ENCODE measurements at regions not wholly inside any gene's neighbourhood (a gene's known extent, or its start where the extent isn't known, plus 50 kb on each side); places are given as distances from the start of the nearest gene placed in this dataset.

DNA sequence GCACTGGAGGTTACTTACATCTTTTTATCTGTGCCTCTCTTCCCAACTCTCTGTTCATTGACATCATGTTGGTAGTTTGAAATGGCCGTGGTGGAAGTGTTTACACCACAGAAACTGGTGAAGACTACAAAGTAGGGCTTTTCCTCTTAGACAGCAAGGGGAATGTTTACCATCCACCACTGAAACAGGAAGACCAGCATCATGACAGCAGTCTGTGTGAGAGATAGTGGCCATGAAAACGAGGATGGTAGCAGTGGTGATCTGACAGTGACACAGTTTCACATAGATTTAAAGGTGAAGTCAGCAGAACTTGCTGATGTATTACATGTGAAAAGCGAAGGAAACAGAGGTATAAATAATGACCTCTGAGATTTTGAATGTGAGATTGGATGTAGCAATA lies 115.7 kb downstream of the CCDC71L start:
- Histone ChIP-seq H3K36me3 (no peaks in the 10 kb centered on the region), H3K4me3 (ENCODE audit: low read depth, low read length) (no peak overlapping the region), H3K27me3 (no peaks in the 10 kb centered on the region), H3K9me3 (no peaks in the 10 kb centered on the region), H3K4me1 (no peaks in the 10 kb centered on the region)
- TF ChIP-seq, protein P1, sequence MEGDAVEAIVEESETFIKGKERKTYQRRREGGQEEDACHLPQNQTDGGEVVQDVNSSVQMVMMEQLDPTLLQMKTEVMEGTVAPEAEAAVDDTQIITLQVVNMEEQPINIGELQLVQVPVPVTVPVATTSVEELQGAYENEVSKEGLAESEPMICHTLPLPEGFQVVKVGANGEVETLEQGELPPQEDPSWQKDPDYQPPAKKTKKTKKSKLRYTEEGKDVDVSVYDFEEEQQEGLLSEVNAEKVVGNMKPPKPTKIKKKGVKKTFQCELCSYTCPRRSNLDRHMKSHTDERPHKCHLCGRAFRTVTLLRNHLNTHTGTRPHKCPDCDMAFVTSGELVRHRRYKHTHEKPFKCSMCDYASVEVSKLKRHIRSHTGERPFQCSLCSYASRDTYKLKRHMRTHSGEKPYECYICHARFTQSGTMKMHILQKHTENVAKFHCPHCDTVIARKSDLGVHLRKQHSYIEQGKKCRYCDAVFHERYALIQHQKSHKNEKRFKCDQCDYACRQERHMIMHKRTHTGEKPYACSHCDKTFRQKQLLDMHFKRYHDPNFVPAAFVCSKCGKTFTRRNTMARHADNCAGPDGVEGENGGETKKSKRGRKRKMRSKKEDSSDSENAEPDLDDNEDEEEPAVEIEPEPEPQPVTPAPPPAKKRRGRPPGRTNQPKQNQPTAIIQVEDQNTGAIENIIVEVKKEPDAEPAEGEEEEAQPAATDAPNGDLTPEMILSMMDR (IDR thresholded peaks at IDR 0.05; ENCODE audit: low read depth, low read length), result no peak
- DNase-seq, result no peak

DNA sequence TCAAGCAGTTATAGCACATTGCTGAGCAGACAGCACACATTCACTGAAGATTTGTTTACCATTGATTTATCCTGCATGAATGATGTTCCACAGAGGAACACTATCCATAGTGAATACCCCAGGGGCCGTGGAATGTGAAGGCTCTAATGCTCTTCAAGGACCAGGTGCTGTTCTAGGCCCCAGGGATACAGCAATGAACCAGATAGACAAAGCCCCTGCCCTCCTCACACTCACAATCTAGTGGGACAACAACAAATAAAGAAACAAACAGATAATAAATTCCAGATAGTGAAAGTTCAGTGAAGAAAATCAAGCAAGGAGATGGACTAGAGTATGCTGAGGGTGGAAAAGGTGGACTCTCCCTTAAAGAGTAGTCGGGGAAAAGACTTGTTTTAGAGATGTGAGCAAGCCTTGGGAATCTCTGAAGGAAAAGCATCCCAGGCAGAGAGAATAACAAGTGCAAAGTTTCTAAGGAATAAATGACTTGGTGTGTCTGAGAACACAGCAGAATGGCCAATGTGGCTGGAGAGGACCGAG lies 117.7 kb downstream of the CCDC71L start:
- Histone ChIP-seq H3K4me1 (no peaks in the 10 kb centered on the region), H3K36me3 (no peaks in the 10 kb centered on the region), H3K9me3 (no peaks in the 10 kb centered on the region)

DNA sequence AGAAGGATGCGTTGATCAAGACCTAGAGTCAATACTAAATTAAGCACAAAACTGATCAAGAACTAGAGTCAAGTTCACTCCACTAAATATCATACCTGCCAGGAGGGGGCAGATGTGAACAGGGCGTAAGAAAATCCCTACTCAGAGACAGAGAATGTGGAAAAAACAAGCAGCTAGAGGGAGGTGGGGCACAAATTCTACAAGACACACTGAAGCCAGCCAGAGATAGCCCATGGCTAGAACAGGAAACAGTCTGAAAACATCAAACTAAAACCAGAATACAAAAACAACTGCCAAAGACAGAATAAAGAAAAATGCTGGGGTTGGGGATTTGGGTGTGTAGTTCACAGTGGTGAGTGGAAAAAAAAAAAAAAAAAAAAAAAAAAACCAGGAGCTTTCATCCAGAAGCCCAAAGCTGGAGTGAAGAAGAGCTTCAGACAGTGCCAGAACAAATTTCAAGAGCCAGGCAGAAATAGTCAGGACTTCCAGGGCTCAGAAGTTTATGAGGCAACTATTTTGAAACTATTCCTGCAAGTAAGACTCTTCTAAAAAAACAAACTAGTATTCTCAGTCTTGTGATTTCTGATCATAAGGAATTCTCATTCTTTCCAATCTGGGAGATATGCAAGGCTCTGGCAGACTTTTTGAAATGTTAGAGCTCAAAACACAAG lies 118.3 kb downstream of the CCDC71L start:
- TF ChIP-seq, protein P1 (IDR thresholded peaks at IDR 0.05; ENCODE audit: low read depth, low read length), result peak; percentile 83
- Histone ChIP-seq H3K4me1 (no peaks in the 10 kb centered on the region), H3K36me3 (no peaks in the 10 kb centered on the region), H3K4me3 (ENCODE audit: low read depth, low read length) (no peak overlapping the region), H3K27me3 (no peaks in the 10 kb centered on the region), H3K9me3 (no peaks in the 10 kb centered on the region)
- peak; percentile 73 for DNase-seq

More for the DNA sequence above, 117.7 kb downstream of the CCDC71L start:
- H3K27me3 ChIP-seq, result no peaks in the 10 kb centered on the region
- DNase-seq, result no peak
- TF ChIP-seq, protein P1 (IDR thresholded peaks at IDR 0.05; ENCODE audit: low read depth, low read length), result no peak
- no peak overlapping the region for H3K4me3 ChIP-seq (ENCODE audit: low read depth, low read length)

DNA sequence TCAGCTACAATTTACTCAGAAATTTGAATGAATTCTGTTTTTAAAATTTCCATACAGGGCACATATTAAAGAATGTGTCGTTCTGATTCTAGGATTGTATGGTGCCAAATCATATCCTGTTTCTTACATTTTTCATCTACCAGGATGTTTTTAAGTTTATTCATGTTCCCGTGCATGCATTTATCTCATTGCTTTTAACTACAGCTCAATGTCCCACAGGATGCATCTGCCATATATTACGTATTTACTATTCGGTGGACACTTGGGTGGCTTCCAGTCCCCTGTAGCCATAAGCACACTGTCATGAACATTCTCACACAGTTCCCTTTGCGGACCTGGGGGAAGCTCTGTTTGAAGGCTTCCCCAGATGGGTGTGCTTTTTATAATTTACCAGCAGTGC lies 122.3 kb downstream of the CCDC71L start:
- no peaks in the 10 kb centered on the region for H3K9me3 ChIP-seq
- TF ChIP-seq, protein P1 (IDR thresholded peaks at IDR 0.05; ENCODE audit: low read depth, low read length), result no peak
- no peak overlapping the region for H3K4me3 ChIP-seq (ENCODE audit: low read depth, low read length)

DNA sequence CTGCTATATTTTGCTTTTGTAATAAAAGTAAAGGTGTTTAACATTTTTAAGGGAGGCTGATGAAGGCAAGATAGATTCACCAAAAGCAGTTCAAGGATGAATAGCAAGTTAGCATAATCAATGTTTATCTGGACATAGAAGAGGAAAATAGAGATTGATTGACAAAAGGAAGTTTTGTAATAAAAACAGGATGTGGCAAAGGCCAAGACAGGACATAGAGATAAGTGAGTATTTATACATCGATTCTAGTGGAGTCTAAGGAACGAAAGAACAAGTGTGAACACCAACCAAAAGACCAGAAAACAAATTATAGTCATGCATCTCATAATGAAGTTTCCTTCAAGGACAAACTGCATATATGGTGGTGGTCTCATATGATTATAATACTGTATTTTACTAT lies 123.8 kb downstream of the CCDC71L start:
- no peaks in the 10 kb centered on the region for H3K36me3 ChIP-seq
- no peaks in the 10 kb centered on the region for H3K9me3 ChIP-seq
- no peaks in the 10 kb centered on the region for H3K27me3 ChIP-seq
- TF ChIP-seq, protein P1 (IDR thresholded peaks at IDR 0.05; ENCODE audit: low read depth, low read length), result no peak
- no peaks in the 10 kb centered on the region for H3K4me1 ChIP-seq
- no peak overlapping the region for H3K4me3 ChIP-seq (ENCODE audit: low read depth, low read length)
- no peak for DNase-seq

More for the DNA sequence above, 122.3 kb downstream of the CCDC71L start:
- H3K36me3 ChIP-seq, result no peaks in the 10 kb centered on the region
- no peaks in the 10 kb centered on the region for H3K27me3 ChIP-seq
- DNase-seq, result no peak
- H3K4me1 ChIP-seq, result no peaks in the 10 kb centered on the region

DNA sequence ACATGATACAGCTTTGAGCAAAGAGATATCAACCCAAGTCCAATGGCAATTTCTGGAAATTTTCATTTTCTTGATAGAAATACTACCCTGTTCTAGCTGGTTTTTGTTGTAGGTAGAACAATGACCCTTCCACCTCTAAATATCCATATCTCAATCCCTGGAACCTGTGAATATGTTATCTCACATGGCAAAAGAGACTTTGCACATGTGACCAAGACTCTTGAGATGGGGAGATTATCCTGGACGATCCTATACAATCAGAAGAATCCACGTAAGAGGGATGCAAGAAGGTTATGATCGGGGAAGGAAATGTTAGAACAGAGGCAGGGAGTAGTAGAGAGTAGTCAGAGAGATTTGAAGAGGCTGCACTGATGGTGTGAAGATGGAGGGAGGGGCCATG lies 124.9 kb downstream of the CCDC71L start:
- TF ChIP-seq, protein P1 (IDR thresholded peaks at IDR 0.05; ENCODE audit: low read depth, low read length), result no peak

More for the DNA sequence above, 124.9 kb downstream of the CCDC71L start:
- no peak overlapping the region for H3K4me3 ChIP-seq (ENCODE audit: low read depth, low read length)
- H3K27me3 ChIP-seq, result no peaks in the 10 kb centered on the region
- H3K36me3 ChIP-seq, result no peaks in the 10 kb centered on the region
- H3K9me3 ChIP-seq, result no peaks in the 10 kb centered on the region
- no peaks in the 10 kb centered on the region for H3K4me1 ChIP-seq
- no peak for DNase-seq
